Panc1 (cell line): ENCODE measurements at regions not wholly inside any gene's neighbourhood (a gene's known extent, or its start where the extent isn't known, plus 50 kb on each side); places are given as distances from the start of the nearest gene placed in this dataset.

Source experiments
- ATAC-seq: fragments of 200-7000 bp; cut with Tn5 transposase; 2 replicates; pipeline ENCODE4 v1.9.1; 2020; ENCODE audit warnings: mild to moderate bottlenecking, moderate library complexity
- BruUV-seq: library from RNA; stranded (reverse); fragments of 400-500 nt; replicated peaks from 2 replicates; lab custom pipeline; 2021; lab: Mats Ljungman, UMichigan
- CTCF ChIA-PET: fragments of 300-600 bp; sonication (Branson Sonifier 250); formaldehyde crosslinking; loops from one replicate; lab custom pipeline; 2022; ENCODE audit warnings: antibody characterized with exemption; lab: Charles Lee
- POLR2A ChIA-PET: fragments of 300-600 bp; sonication (Branson Sonifier 250); formaldehyde crosslinking; loops from one replicate; lab custom pipeline; 2022; ENCODE audit warnings: antibody characterized with exemption; lab: Charles Lee
- DNase-seq: peaks from one replicate; pipeline ENCODE4 v3.0.0-alpha.2; 2010; ENCODE audit warnings: low read depth, low spot score
- H3K27ac ChIP-seq: 2 replicates; pipeline ENCODE4 v1.5.1; 2011; ENCODE audit warnings: mild to moderate bottlenecking, low read length, inconsistent platforms
- H3K27me3 ChIP-seq: fragments of 200-500 bp; sonication (Bioruptor generic); 2 replicates; pipeline ENCODE4 v1.6.0; 2014; ENCODE audit warnings: low read length, inconsistent platforms; ENCODE audit not compliant: control insufficient read depth, insufficient read depth
- H3K36me3 ChIP-seq: fragments of 200-500 bp; sonication (Bioruptor generic); 2 replicates; pipeline ENCODE4 v1.5.1; 2014; ENCODE audit warnings: inconsistent platforms, mild to moderate bottlenecking, low read length, moderate library complexity; ENCODE audit not compliant: control insufficient read depth, insufficient read depth
- H3K4me1 ChIP-seq: 2 replicates; pipeline ENCODE4 v1.5.1; 2011; ENCODE audit warnings: inconsistent platforms, mild to moderate bottlenecking, low read length, moderate library complexity; ENCODE audit not compliant: control insufficient read depth, insufficient read depth
- H3K4me3 ChIP-seq, 2 experiments: 2 replicates each; pipeline ENCODE4 v1.5.1; 2011 to 2012; ENCODE audit warnings: low read depth in 2 of 2, low read length in 2 of 2, mild to moderate bottlenecking in 2 of 2, inconsistent platforms in 1 of 2, moderate library complexity in 1 of 2
- H3K9me3 ChIP-seq: fragments of 200-500 bp; sonication (Bioruptor generic); 2 replicates; pipeline ENCODE4 v1.5.1; 2014; ENCODE audit warnings: low read depth, mild to moderate bottlenecking, inconsistent platforms, low read length, moderate library complexity; ENCODE audit not compliant: control insufficient read depth, insufficient read depth
- CTCF ChIP-seq: fragments of 450-650 bp; IDR thresholded peaks from 2 replicates; pipeline ENCODE4 v1.5.1; 2017; ENCODE audit warnings: mild to moderate bottlenecking
- POLR2AphosphoS5 ChIP-seq: IDR thresholded peaks from 2 replicates; pipeline ENCODE4 v1.6.1; 2012; ENCODE audit warnings: mild to moderate bottlenecking, low read depth, low read length, moderate library complexity
- REST ChIP-seq, 2 experiments: IDR thresholded peaks; 2 replicates each; pipeline ENCODE4 v1.6.1; 2011 to 2012; ENCODE audit warnings: low read depth in 2 of 2, control low read depth in 1 of 2, low read length in 1 of 2, mild to moderate bottlenecking in 1 of 2, moderate library complexity in 1 of 2; ENCODE audit not compliant: insufficient read depth in 1 of 2
- SIN3A ChIP-seq: IDR thresholded peaks from 2 replicates; pipeline ENCODE4 v1.6.1; 2012; ENCODE audit warnings: low read depth, mild to moderate bottlenecking, low read length, moderate library complexity, borderline replicate concordance; ENCODE audit not compliant: insufficient read depth
- TCF7L2 ChIP-seq: IDR thresholded peaks from 2 replicates; pipeline ENCODE4 v1.6.1; 2011; ENCODE audit warnings: mild to moderate bottlenecking, low read depth, low read length, inconsistent platforms
- in situ Hi-C: cut with HindIII; loops from 2 replicates; pipeline ENCODE4 v1.10.0; 2016; ENCODE audit warnings: low sequenced_read_pairs, low pct_unique_long_range_greater_than_20kb
- intact Hi-C: fragments of 100-400 bp; cut with micrococcal nuclease; formaldehyde crosslinking; loops from one replicate; pipeline ENCODE4 v1.10.0; 2022; ENCODE audit not compliant: unreplicated experiment

- DNase-seq = no peak
- TF ChIP-seq REST (IDR thresholded peaks at IDR 0.05; ENCODE audit: insufficient read depth in 1 of 2, low read depth in 2 of 2, low read length in 1 of 2) = no peak
- no peak for TF ChIP-seq CTCF
- TF ChIP-seq POLR2AphosphoS5 = no peak
- no peak for TF ChIP-seq TCF7L2
- TF ChIP-seq SIN3A = no peak
- no peaks in the 10 kb centered on the region for H3K36me3 ChIP-seq
- CTCF ChIA-PET = no interaction called here
- no TSS peak for BruUV-seq
- H3K9me3 ChIP-seq = no peaks in the 10 kb centered on the region
- no peak overlapping the region for H3K27ac ChIP-seq
- H3K27me3 ChIP-seq = no peaks in the 10 kb centered on the region
- no peaks in the 10 kb centered on the region for H3K4me1 ChIP-seq
- POLR2A ChIA-PET = no interaction called here
- intact Hi-C loops = no loop called here
- no peak overlapping the region for H3K4me3 ChIP-seq
- ATAC-seq = no peak
- in situ Hi-C loops = no loop called here
Observed at GRCh38 chr12:83848702-83849101, 1063.9 kb downstream of the SLC6A15 start.

GRCh38 chr12:83843541-83843940 is 1069.1 kb downstream of the SLC6A15 start:
- no peak for DNase-seq
- in situ Hi-C loops (no loop called here), intact Hi-C loops (no loop called here)
- Histone ChIP-seq H3K4me1 (no peaks in the 10 kb centered on the region), H3K27ac (no peak overlapping the region), H3K4me3 (no peak overlapping the region), H3K9me3 (no peaks in the 10 kb centered on the region), H3K36me3 (no peaks in the 10 kb centered on the region), H3K27me3 (no peaks in the 10 kb centered on the region)
- BruUV-seq = no TSS peak
- CTCF ChIA-PET = no interaction called here
- TF ChIP-seq TCF7L2 (no peak), SIN3A (no peak), POLR2AphosphoS5 (no peak), CTCF (no peak), REST (IDR thresholded peaks at IDR 0.05; ENCODE audit: insufficient read depth in 1 of 2, low read depth in 2 of 2, low read length in 1 of 2) (no peak)
- POLR2A ChIA-PET = no interaction called here
- ATAC-seq = no peak
